Nucleus accumbens (tissue), 56 donors: ENCODE measurements at regions not wholly inside any gene's neighbourhood (a gene's known extent, or its start where the extent isn't known, plus 50 kb on each side); places are given as distances from the start of the nearest gene placed in this dataset.
"Not testable (repeated sequence)": the region's sequence is repeated elsewhere in the genome, so short reads cannot be mapped to it uniquely, and the experiment has no call there.

ENCODE experiments used
- DNase-seq, 56 donors: peaks; one replicate each; lab custom pipeline; 2025; lab: John Stamatoyannopoulos, UW

DNA sequence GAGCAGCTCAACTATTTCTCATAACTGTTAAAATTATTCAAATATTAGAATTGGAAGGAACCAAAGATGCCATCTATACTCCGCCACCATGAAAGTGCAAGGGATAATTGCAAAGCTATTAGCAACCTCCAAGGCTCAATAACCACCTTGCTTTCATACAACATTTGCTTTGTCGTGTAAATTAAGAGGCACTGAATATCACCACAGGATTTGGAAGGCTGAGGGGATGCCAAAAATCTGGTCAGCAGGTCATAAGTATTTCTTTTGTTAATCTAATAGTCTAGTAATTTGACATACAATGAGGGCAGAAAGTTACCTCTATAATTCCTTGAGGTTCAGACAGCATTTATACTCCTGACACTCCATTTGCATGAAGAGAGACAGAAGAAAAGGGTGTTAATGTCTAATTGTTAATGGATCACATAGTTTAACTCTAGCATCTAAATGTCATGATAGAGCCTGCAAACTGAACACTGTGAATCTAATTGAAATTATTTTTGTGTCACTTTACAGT is 200.9 kb upstream of the DIAPH2 start:
- no peak for DNase-seq

DNA sequence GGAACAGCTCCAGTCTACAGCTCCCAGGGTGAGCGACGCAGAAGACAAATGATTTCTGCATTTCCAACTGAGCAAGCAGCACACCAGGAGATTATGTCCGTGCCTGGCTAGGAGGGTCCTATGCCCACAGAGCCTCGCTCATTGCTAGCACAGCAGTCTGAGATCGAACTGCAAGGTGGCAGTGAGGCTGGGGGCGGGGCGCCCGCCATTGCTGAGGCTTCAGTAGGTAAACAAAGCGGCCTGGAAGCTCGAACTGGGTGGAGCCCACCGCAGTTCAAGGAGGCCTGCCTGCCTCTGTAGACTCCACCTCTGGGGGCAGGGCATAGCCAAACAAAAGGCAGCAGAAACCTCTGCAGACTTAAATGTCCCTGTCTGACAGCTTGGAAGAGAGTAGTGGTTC is 198.0 kb upstream of the DIAPH2 start:
- peak in 6 of 56 donors; percentile 0 to 2 (median 0) for DNase-seq

DNA sequence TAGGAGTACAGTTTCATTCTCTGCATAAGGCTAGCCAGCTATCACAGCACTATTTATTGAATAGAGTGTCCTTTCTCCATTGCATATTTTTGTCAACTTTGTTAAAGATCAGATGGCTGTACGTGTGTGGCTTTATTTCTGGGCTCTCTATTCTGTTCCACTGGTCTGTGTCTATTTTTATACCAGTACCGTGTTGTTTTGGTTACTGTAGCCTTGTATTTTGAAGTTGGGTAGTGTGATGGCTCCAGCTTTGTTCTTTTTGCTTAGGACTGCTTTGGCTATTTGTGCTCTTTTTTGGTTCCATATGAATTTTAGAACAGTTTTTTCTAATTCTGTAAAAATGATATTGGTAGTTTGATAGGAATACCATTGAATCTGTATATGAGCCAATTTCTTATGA is 182.1 kb upstream of the DIAPH2 start:
- no peak for DNase-seq

DNA sequence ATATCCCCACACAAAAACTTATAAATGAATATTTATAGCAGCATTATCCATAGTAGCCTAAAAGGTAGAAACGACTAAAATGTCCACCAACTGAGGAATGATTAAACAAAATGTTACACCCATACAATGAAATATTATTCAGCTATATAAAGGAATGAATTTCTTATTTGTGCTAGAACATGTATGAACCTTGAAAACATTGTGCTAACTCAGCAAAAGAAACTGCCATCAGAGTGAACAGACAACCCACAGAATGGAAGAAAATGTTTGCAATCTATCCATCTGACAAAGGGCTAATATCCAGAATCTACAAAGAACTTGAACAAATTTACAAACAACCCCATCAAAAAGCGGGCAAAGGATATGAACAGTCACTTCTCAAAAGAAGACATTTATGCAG is 155.3 kb upstream of the DIAPH2 start:
- DNase-seq, result not testable (repeated sequence)

DNA sequence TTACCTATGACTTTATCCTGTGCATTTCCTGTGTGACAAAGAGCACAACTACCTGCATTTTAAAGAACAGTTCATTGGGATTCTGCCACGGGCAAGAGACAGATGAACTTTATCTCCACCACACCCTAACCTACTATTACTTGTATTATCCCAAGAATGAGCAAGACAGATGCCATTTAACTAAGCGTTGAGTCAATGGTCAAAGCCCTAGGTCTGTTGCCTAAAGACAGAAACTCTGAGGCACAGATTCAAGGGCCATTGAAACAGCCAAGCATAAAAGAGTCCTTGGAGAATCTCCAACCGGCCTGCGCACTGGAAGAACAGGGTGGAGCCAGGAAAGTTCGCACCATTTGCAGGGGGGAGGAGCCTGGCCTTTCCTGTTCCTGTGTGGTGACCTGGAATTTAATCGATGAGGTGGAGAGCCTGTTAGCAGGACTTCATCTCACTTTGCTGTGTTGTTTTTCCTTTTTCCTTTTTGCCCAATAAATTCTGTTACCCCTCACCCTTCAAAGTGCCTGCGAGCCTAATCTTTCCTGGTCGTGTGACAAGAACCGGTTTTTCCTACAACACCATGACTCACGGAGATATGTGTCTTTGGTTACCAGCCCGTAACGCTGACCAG is 146.4 kb upstream of the DIAPH2 start:
- DNase-seq, result no peak

DNA sequence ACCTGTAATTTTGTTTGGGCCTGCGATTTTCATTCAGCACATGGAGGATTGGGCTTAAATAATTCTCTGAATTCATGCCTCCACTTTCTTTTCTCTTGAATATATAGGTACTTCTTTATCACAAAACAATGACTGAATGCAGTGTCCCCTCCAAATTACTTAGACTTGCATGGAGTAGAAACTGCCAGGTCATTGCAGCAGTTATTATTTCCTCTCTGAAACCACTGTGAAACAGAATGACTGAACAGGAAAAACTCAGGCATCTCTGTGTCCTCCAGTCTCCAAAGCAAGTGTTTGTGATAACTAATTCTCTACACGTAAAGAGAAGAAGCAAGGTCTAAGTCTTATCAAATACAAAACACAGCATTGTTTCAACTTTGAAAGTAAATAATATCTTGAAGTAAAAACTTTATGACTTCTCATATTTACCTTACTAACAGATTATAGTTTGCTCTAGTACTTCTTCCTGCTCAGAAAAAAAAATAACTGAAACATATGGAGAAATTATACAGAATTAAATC is 144.5 kb upstream of the DIAPH2 start:
- no peak for DNase-seq

DNA sequence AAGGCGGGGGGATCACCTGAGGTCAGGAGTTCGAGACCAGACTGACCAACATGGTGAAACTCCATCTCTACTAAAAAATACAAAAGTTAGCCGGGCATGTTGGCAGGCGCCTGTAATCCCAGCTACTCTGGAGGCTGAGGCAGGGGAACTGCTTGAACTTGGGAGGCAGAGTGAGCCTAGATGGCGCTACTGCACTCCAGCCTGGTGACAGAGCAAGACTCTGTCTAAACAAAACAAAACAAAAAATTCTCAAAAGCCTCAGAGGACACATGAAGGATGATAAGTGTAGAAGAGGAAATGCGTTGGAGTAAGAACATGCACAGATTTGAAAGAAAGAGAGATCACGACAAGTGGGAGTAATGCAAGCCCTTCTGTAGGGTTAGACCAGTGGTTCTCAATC is 138.4 kb upstream of the DIAPH2 start:
- not testable (repeated sequence) for DNase-seq

DNA sequence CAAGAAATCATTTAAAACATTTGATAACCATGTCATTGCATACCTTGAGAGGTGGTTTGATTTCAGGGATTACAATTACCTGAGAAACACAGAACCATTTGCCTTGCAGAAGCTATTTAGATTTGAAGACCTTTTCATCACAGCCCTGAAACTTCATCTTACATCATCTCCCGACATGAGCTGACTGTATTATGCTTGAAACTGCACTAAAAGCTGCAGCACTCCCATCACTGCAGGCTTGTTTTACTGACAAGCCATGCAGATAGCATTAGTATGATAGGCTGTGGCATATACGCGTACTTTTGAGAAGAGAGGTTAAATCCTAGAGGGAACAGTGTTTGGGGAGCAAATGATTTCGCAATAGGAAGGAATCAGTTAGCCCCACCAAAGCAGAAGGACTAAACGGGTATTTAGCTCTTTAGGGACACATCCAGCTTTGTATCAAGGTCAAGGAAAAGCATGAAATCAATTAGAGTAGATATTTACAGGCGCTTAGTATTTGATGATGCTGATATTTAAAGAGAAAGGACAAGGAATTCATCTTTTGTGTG is 133.2 kb upstream of the DIAPH2 start:
- no peak for DNase-seq

DNA sequence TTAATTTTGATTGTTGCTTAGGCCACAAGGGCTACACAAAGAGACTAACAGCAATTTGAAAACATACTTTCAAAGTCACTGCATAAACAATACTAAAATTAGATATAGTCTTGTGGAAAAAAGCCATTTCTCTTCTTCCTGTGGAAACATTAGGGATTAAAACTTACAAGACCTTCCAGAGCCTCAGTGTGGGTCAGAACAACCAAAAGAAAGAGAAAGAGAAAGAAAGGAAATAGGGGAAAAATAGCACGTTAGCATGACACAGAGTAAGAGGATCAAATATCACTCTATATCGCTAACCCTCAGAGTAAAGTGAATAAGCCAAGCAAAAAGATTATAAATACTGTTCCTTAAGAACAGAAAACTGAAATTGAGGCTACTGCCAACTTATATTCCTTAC is 127.8 kb upstream of the DIAPH2 start:
- no peak for DNase-seq

DNA sequence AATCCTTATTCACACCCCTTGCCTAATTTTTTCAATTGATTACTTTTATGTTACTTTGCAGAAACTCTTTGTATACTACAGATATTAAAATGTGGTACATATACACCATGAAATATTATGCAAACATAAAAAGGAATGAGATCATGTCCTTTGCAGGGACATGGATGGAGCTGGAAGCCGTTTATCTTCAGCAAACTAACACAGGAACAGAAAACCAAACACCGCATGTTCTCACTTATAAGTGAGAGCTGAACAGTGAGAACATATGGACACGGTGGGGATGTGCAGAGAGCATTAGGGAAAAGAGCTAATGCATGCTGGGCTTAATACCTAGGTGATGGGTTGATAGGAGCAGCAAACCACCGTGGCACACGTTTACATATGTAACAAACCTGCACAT is 123.5 kb upstream of the DIAPH2 start:
- DNase-seq, result not testable (repeated sequence)

DNA sequence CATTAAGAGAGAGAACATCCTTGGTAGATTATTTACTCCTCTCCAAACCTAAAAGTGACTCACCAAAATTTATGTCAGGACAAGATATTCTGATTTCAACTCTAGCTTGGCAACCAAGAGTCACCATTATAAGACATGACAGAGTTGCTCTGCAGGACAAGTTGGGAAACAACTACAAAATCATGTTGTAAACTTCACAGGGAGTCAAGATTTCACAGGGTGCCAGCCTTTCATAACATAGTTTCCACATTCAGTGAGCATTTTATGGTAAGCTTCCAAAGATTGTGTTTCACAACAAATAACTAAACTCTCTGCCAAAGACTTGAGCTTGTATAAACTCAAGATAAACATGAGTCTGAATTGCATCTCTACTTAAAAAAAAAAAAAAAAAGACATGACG is 121.0 kb upstream of the DIAPH2 start:
- no peak for DNase-seq

DNA sequence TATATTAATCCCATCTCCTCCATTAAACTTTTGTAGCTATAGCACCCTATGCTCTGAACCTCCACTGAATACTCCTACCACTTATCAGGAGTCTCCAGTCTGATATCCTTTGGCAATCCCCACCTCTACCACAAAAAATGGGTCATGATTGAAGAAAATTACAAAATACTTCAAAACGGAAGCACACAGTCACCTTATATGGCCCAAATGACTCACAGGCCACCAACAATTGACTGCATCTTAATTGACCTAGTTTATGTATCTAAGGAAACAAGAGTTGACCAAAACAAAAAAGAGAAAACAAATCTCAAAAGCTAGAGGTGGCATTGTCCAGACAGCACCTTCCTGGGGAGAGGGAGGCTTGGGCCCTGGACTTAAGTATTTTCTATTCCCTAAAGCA is 120.0 kb upstream of the DIAPH2 start:
- no peak for DNase-seq

DNA sequence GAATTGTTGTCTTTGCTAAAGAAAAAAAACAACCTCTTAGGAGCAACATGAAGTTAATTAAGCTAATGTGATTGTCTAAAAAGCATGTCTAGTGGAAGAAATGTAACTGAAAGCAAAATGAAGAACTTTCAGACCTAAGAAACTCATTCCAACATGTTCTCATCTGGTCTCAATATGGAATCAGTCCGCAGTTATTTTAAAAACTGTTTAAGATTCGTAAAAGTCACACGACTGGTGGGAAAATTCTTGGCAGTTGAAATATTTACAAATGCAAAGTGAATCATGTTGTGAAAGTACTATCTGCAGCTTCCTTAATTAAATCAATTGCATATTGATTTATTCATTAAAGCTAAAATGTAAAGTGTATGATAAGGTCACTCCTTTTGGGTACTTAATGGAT is 117.8 kb upstream of the DIAPH2 start:
- no peak for DNase-seq

DNA sequence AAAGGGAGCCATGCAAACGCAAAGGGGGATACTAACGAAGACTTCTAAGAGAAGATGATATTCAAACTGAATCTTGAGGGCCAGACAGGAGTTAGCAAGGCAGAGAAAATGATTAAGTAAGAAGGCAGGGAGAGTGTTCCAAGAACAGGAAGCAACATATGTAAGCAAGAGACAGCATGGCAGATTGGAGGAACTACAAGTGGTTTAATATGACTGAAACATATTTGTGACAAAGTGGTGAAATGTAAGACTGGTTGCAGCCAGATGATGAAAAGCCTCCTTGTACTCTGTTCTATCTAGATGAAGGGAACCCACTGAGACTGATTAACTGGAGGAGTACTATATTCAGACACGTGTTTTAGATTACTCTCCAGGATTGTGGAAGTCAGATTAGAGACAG is 116.6 kb upstream of the DIAPH2 start:
- no peak for DNase-seq

DNA sequence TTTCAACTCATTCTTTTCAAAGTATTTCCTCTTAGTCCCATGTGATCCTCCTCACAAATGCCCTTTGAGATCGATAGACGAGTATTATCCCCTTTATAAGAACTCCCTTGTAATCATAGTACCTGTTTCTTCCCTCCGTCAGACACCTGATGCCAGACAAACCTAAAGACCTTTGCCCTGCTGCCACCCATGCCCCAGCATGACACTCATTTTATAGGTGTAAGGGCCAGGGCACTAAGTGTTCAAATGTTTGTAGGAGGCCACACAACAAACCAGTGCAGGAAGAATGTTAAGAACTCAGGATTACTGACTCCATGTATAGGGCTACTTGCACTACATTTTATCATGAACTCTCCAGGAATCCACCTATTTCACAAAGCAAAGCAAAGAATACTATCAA is 115.6 kb upstream of the DIAPH2 start:
- no peak for DNase-seq

DNA sequence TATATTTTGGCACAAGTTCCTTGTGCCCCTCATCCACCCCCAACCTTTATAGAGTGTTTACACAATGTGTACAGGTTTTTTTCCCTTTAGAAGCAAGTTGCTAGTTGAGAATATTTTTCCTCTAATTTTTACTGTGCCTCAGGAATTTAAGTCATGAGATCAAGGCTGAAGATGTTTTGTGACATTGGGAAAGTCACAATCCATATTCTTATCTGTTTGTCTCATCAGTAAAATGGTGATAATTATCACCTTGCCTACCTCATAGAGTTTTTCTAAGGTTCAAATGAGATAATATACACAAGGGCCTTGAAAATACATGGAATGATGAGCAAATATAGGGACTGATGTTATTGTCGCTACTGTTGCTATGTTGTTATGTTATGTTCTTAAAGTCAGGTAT is 109.6 kb upstream of the DIAPH2 start:
- DNase-seq, result no peak

DNA sequence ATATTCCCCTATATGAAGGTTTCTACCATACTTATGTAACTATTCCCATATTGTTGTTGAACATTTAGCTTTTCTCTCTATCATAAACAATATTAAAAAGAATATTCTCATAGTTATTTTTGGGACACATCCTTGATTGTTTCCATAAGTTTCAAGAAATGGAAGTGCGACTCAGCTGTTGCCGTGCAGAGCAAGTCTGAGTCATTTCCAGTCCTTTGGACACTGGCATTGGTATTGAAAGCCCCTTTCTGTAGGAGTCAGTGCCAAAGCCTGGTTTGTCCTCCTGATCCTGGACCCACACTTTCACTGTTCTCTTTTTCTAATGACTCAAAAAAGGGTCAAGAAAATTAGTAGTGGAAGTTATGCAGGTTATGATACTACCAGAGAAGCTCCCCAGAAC is 108.3 kb upstream of the DIAPH2 start:
- no peak for DNase-seq

DNA sequence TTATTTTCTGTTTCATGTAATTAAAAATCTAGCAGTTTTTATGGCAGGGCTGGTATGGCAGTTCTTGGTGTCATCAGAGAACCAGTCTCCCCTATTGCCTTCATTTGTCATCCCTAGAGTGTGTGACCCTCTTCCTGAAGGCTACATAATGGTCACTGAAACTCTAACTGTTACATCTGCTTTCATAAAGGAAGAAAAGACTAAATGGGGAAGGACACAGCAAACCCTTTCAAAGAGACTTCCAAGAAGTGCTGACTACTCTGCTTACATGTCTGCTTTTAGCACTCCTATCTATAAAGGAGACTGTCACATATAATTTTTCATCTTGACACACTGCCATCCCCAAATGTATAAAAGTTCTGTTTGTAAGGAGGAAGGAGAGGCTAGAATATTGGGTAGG is 105.9 kb upstream of the DIAPH2 start:
- DNase-seq, result no peak

DNA sequence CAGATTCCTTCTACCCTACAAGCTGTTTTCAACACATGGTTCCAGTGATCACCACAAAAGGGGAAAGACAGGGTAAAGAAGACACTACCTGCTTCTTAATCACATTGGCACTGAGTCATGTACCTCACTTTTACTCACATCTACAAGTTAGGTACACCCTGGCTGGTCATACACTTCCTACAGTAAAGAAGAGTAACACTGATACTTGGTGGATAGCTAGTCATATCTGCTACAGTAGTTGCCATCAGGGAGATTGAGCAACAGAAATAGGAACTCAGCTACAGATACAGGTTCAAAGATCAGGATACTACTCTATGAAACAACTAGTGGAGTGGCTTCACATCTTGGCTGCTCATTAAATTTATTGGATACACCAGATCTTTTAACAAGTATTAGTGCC is 105.4 kb upstream of the DIAPH2 start:
- DNase-seq, result no peak

DNA sequence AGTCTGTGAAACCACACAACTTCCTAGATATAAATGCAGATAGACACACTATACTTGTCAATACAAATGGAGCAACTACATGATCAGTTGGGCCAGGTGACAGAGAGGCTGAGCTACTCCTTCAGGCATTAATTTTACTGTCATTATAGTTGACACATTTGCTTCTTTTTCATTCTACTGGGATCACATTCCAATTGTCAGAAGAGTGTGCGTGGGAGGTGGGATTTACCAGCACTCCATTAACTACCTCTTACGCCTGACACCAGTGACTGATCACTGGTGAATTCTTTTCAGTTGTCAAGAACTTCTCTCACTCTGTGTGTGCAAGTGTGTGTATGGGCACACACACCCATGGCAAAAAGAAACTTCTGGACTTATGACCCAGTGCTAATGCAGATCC is 94.2 kb upstream of the DIAPH2 start:
- DNase-seq, result peak in 2 of 56 donors; percentile 0 to 1

DNA sequence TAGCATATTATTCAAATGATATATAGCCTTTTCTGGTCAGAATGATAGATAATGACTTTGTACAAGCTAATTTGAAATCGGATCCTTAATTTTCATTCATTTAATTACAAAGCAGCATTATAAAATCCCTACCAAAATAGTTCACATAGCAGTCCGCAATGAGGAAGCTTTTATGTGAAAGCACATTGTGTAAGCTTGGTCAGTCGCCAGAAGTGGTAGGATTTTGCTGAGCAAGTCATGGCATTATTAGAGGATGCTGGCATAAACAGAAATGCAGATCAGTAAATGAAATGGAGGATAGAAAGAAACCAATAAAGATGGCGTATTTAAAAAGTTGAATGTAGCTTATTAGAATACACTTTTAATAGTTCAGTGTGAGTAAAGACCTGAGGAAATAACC is 93.2 kb upstream of the DIAPH2 start:
- DNase-seq, result peak in 7 of 56 donors; percentile 0 to 4 (median 0)

DNA sequence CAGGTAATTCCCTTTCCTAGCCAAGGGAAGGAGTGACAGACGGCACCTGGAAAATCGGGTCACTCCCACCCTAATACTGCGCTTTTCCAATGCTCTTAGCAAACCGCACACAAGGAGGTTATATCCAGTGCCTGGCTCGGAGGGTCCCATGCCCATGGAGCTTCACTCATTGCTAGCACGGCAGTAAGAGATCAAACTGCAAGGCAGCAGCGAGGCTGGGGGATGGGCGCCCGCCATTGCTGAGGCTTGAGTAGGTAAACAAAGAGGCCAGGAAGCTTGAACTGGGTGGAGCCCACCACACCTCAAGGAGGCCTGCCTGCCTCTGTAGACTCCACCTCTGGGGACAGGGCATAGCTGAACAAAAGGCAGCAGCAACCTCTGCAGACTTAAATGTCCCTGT is 86.8 kb upstream of the DIAPH2 start:
- not testable (repeated sequence) for DNase-seq
